Neural progenitor cell (in vitro differentiated cells): ENCODE measurements at regions not wholly inside any gene's neighbourhood (a gene's known extent, or its start where the extent isn't known, plus 50 kb on each side); places are given as distances from the start of the nearest gene placed in this dataset.

ENCODE experiments used
- EZH2 ChIP-seq: fragments of 200-600 bp; sonication (generic); IDR thresholded peaks from 2 replicates; pipeline ENCODE4 v1.6.1; 2017; ENCODE audit warnings: antibody characterized with exemption, mild to moderate bottlenecking, moderate library complexity
- EZH2phosphoT487 ChIP-seq: fragments of 200-600 bp; sonication (generic); IDR thresholded peaks from 2 replicates; pipeline ENCODE4 v1.6.1; 2017; ENCODE audit warnings: antibody characterized with exemption

DNA sequence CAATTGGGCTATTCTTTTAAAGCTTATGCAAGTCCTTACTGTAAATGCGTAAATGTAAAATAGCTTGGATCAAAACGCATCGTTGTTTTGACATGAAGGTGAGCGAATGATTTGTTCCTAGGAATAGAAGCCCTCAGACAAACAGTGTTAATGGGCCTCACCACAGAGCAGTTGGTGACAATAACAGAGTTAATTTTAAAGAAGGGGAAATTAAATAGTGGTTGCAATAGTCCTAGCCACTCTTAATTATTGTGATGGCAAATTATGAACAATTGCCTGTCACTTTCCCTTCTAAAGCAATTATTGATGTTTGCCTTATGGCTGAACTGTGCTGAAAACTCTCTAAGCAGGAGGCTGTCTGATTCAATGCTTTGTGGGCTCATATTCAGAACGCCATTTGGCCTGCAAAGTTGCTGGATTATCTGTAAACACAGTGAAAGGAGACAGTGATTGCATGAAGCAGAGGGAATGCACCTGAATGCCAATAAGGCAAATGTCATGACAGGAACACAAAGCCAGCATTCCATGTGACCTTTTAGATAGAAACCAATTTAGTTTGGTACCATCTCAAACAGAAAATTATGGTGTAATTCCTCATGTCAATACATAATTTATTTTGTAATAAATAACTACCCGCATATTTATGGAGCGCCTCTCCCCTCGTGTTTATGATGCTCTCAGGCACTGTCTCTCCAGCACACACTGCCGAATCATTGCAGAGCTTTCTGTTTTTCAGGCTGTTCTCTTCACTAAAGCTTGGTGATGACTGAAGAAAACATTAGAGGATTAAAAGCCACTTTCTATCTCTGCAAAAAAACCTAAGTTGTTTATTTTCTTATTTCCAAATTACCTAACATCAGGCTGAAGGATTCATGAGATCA is 387.5 kb downstream of the HACE1 start:
- TF ChIP-seq EZH2 (no peak), EZH2phosphoT487 (no peak)
